WTC11 (cell line): ENCODE measurements at regions not wholly inside any gene's neighbourhood (a gene's known extent, or its start where the extent isn't known, plus 50 kb on each side); places are given as distances from the start of the nearest gene placed in this dataset.

Experiments
- FOXJ3 ChIP-seq: sonication (generic); formaldehyde crosslinking; IDR thresholded peaks from 2 replicates; pipeline ENCODE4 v1.9.0; 2021; ENCODE audit warnings: missing genetic modification reagents, mild to moderate bottlenecking, borderline replicate concordance
- GABPB1 ChIP-seq: sonication (generic); formaldehyde crosslinking; IDR thresholded peaks from 2 replicates; pipeline ENCODE4 v1.8.1; 2023; ENCODE audit warnings: mild to moderate bottlenecking, missing genetic modification reagents
- KAT7 ChIP-seq: sonication (generic); formaldehyde crosslinking; IDR thresholded peaks from 2 replicates; pipeline ENCODE4 v1.8.1; 2023; ENCODE audit warnings: missing genetic modification reagents, mild to moderate bottlenecking, borderline replicate concordance
- NR2C2 ChIP-seq: sonication (generic); formaldehyde crosslinking; IDR thresholded peaks from 2 replicates; pipeline ENCODE4 v1.8.0; 2022; ENCODE audit warnings: mild to moderate bottlenecking, missing genetic modification reagents
- PRRX2 ChIP-seq: fragments of 250-450 bp; sonication (Bioruptor Pico); IDR thresholded peaks from 2 replicates; pipeline ENCODE4 v1.8.0; 2021; ENCODE audit warnings: mild to moderate bottlenecking
- TEAD4 ChIP-seq: sonication (generic); formaldehyde crosslinking; IDR thresholded peaks from 2 replicates; pipeline ENCODE4 v1.8.0; 2022; ENCODE audit warnings: mild to moderate bottlenecking, missing genetic modification reagents
- ZNF232 ChIP-seq: sonication (generic); formaldehyde crosslinking; IDR thresholded peaks from 2 replicates; pipeline ENCODE4 v1.8.0; 2022; ENCODE audit warnings: mild to moderate bottlenecking, missing genetic modification reagents
- ZNF416 ChIP-seq: fragments of 250-450 bp; sonication (Bioruptor Pico); IDR thresholded peaks from 2 replicates; pipeline ENCODE4 v1.9.0; 2021; ENCODE audit warnings: mild to moderate bottlenecking, inconsistent platforms
- TF ChIP-seq, protein P1 (sequence below): fragments of 200-600 bp; IDR thresholded peaks from 2 replicates; pipeline ENCODE4 v1.8.0; 2022; ENCODE audit warnings: antibody characterized with exemption
- TF ChIP-seq, protein P2 (sequence below): sonication (generic); formaldehyde crosslinking; conservative IDR thresholded peaks from 2 replicates; pipeline ENCODE4 v1.8.1; 2022; ENCODE audit warnings: mild to moderate bottlenecking, missing genetic modification reagents
- TF ChIP-seq, protein P3 (sequence below): sonication (generic); formaldehyde crosslinking; IDR thresholded peaks from 2 replicates; pipeline ENCODE4 v1.8.1; 2023; ENCODE audit warnings: mild to moderate bottlenecking, missing genetic modification reagents, moderate library complexity
- TF ChIP-seq, protein P4 (sequence below): sonication (generic); formaldehyde crosslinking; IDR thresholded peaks from 2 replicates; pipeline ENCODE4 v1.8.0; 2022; ENCODE audit warnings: mild to moderate bottlenecking, missing genetic modification reagents
- TF ChIP-seq, protein P5 (sequence below): sonication (generic); formaldehyde crosslinking; IDR thresholded peaks from 2 replicates; pipeline ENCODE4 v1.8.0; 2022; ENCODE audit warnings: mild to moderate bottlenecking, missing genetic modification reagents

DNA sequence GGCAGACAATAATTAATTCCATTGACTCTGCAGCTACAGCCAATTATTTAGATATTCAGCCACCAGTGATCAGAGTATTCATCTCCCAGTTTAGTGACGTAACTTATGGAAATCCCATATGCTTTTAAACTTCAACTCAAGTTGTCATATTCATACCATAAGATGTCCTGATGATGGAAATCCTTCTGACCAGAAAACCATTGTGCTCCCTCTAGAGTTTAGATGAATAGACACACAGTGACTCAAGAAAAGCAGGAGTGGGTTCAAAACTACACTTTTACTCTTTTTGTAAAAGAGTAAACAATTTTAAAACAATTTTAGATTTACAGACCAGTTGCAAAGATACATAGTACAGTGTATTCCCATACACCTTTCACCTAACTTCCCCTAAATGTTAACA is 463.7 kb downstream of the KCNT2 start:
- TF ChIP-seq, protein P1, sequence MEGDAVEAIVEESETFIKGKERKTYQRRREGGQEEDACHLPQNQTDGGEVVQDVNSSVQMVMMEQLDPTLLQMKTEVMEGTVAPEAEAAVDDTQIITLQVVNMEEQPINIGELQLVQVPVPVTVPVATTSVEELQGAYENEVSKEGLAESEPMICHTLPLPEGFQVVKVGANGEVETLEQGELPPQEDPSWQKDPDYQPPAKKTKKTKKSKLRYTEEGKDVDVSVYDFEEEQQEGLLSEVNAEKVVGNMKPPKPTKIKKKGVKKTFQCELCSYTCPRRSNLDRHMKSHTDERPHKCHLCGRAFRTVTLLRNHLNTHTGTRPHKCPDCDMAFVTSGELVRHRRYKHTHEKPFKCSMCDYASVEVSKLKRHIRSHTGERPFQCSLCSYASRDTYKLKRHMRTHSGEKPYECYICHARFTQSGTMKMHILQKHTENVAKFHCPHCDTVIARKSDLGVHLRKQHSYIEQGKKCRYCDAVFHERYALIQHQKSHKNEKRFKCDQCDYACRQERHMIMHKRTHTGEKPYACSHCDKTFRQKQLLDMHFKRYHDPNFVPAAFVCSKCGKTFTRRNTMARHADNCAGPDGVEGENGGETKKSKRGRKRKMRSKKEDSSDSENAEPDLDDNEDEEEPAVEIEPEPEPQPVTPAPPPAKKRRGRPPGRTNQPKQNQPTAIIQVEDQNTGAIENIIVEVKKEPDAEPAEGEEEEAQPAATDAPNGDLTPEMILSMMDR: no peak
- no peak for TF ChIP-seq NR2C2 (CRISPR knock-in tag)
- no peak for TF ChIP-seq FOXJ3
- TF ChIP-seq, protein P2, sequence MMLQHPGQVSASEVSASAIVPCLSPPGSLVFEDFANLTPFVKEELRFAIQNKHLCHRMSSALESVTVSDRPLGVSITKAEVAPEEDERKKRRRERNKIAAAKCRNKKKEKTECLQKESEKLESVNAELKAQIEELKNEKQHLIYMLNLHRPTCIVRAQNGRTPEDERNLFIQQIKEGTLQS: no peak
- TF ChIP-seq, protein P3, sequence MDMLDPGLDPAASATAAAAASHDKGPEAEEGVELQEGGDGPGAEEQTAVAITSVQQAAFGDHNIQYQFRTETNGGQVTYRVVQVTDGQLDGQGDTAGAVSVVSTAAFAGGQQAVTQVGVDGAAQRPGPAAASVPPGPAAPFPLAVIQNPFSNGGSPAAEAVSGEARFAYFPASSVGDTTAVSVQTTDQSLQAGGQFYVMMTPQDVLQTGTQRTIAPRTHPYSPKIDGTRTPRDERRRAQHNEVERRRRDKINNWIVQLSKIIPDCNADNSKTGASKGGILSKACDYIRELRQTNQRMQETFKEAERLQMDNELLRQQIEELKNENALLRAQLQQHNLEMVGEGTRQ (CRISPR knock-in tag): no peak
- TF ChIP-seq ZNF416 (CRISPR knock-in tag): no peak
- TF ChIP-seq, protein P4, sequence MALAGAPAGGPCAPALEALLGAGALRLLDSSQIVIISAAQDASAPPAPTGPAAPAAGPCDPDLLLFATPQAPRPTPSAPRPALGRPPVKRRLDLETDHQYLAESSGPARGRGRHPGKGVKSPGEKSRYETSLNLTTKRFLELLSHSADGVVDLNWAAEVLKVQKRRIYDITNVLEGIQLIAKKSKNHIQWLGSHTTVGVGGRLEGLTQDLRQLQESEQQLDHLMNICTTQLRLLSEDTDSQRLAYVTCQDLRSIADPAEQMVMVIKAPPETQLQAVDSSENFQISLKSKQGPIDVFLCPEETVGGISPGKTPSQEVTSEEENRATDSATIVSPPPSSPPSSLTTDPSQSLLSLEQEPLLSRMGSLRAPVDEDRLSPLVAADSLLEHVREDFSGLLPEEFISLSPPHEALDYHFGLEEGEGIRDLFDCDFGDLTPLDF (CRISPR knock-in tag): no peak
- no peak for TF ChIP-seq TEAD4 (CRISPR knock-in tag)
- TF ChIP-seq GABPB1 (CRISPR knock-in tag): no peak
- TF ChIP-seq KAT7 (CRISPR knock-in tag): no peak
- no peak for TF ChIP-seq PRRX2 (CRISPR knock-in tag)
- TF ChIP-seq, protein P5, sequence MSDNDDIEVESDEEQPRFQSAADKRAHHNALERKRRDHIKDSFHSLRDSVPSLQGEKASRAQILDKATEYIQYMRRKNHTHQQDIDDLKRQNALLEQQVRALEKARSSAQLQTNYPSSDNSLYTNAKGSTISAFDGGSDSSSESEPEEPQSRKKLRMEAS (CRISPR knock-in tag): no peak
- no peak for TF ChIP-seq ZNF232 (CRISPR knock-in tag)
